ENCODE measurements at regions not wholly inside any gene's neighbourhood (a gene's known extent, or its start where the extent isn't known, plus 50 kb on each side); places are given as distances from the start of the nearest gene placed in this dataset.

DNA sequence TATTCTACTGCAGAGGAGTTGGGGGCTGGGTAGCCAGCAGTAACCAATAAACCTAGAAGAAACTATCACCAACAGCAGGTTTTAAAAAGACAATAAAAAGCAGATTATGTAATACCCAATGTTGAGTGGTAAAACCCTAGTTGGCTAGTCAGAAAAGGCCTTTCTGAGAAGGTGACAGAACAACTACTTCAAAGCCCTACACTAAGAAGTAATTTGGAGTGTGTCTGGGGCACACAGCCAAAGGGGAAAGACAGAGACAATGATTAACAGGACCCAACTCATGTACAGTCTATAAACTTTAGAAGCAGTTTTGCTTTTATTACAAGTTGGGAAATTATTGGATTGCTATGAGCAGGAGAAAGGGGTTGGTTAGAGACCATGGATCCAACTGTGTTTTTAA is 77.2 kb upstream of the TMEM106B start:
- DNase-seq = no peak

DNA sequence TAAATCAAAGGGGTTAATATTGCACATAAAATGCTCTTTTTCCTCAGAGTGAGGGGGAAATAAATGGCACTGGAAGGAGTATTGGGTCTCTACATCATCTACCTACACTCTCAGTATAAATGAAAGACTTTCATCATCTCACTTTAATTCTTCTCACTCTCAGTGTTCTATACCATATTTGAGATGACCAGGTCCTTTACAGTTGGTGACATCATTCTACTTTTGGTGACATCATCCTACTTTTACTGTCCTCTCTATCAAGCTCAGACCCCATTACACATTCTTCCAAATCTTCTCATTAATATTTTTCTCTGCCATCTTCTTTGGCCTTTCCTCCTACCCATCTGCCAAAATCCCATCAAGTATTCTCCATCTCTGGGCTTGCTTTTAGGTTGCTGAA is 74.6 kb upstream of the TMEM106B start:
- DNase-seq = no peak

- no peak for DNase-seq
Measured at GRCh38 chr7:12137283-12137682, 73.8 kb upstream of the TMEM106B start.

DNA sequence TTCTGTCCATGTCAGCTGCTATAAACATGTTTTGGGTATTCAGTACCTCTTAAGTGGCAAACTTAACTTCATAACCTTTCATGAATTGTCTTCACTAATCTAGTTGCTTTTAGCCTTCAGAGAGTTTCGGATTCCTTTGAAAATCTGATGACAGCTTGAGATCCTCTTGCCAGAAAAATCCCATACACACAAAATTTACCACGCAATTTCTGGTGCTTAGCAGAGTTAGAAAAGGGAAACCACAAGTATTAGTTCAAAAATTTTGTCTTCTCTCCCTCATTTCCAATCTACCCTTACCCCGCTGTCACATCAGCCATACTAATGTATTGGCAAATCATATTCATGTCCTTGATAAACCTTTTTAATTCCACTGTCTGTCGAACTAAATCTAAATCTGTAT is 72.7 kb upstream of the TMEM106B start:
- no peak for DNase-seq

- DNase-seq = no peak
Measured at GRCh38 chr7:12139416-12139815, 71.7 kb upstream of the TMEM106B start.

GRCh38 chr7:12146813-12147212 is 64.3 kb upstream of the TMEM106B start:
- DNase-seq = no peak

DNA sequence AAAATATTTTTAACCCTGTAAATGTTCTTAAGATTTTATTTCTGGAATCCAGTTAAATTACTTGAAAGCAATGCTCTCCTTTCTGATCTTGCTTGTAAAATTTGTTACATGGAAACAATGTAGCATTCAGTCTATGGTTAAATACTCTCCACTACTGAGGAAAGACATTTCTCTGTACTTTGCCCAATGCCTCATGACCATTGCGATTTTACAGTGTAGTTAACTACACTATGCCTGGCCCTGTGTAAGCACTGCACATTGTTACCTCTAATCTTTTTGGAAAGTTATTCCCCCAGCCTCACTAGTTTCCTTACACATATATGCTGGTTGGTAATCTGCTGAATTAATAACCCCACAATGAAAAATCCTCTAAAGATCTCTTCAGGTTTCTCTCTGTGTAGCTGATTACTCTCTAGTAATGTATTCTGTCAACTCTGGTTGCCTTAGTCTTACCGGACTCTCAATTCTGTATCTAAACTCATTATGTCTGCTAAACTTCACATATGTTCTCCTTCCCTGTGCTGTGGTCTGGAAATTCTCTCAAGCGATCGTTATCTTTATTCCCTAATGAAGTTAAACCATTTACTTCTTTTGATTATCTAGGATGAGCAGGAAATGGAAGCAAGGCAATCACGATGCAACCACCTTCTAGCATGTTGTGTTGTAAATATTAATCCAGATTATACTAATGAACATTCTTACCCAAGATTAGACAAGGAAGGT is 58.7 kb upstream of the TMEM106B start:
- DNase-seq = no peak

GRCh38 chr7:12154119-12154518 is 57.0 kb upstream of the TMEM106B start:
- no peak for DNase-seq

DNA sequence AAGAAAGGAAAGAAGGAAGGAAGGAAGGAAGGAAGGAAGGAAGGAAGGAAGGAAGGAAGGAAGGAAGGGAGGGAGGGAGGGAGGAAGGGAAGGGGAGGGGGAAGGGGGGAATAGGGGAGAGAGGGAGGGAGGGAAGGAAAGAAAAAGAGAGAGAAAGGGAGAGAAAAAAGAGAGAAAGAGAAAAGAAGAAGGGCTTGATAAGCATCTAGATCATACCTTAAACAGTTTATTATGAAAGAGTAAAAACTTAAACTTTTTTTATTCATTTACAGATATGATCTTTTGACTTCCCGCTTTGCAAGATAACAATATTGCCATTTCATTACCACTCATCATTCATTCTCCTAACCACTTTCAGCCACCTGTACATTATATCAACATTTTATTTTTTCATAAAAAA is 53.6 kb upstream of the TMEM106B start:
- DNase-seq = no peak

- no peak for DNase-seq
Measured at GRCh38 chr7:12158334-12159060, 52.6 kb upstream of the TMEM106B start.

- no peak for DNase-seq
Measured at GRCh38 chr7:12161146-12161545, 49.9 kb upstream of the TMEM106B start.

Data from stimulated activated CD4-positive, alpha-beta T cell treated with anti-CD3 and anti-CD28 coated beads, Interleukin-4, amount 100 ng/mL, for 24 hours (primary cell).